Sigmoid colon (tissue), 4 donors: ENCODE measurements at regions not wholly inside any gene's neighbourhood (a gene's known extent, or its start where the extent isn't known, plus 50 kb on each side); places are given as distances from the start of the nearest gene placed in this dataset.

Experiments used
- CTCF ChIP-seq, 4 experiments: fragments of 450-650 bp in 3 of 4; fragments of 200-600 bp in 1 of 4; IDR thresholded peaks; one replicate each; pipeline ENCODE4 v1.5.1; 2016 to 2019; ENCODE audit warnings: antibody characterized with exemption in 4 of 4, mild to moderate bottlenecking in 3 of 4, moderate library complexity in 2 of 4
- POLR2A ChIP-seq, 2 donors: fragments of 450-650 bp; IDR thresholded peaks; one replicate each; pipeline ENCODE4 v1.6.1; 2016; ENCODE audit warnings: antibody characterized with exemption in 2 of 2, mild to moderate bottlenecking in 2 of 2, moderate library complexity in 2 of 2
- POLR2AphosphoS5 ChIP-seq, 4 donors: sonication (generic); formaldehyde crosslinking; IDR thresholded peaks; one replicate each; pipeline ENCODE4 v1.6.1; 2017; ENCODE audit warnings: antibody characterized with exemption in 4 of 4

GRCh38 chr2:6423944-6424343, 441.8 kb downstream of the CMPK2 start:
- TF ChIP-seq CTCF (IDR thresholded peaks at IDR 0.05) (no peak), POLR2A (IDR thresholded peaks at IDR 0.05) (no peak), POLR2AphosphoS5 (IDR thresholded peaks at IDR 0.05) (no peak)
